ENCODE measurements at regions not wholly inside any gene's neighbourhood (a gene's known extent, or its start where the extent isn't known, plus 50 kb on each side); places are given as distances from the start of the nearest gene placed in this dataset.
"Not testable (repeated sequence)": the region's sequence is repeated elsewhere in the genome, so short reads cannot be mapped to it uniquely, and the experiment has no call there.

DNA sequence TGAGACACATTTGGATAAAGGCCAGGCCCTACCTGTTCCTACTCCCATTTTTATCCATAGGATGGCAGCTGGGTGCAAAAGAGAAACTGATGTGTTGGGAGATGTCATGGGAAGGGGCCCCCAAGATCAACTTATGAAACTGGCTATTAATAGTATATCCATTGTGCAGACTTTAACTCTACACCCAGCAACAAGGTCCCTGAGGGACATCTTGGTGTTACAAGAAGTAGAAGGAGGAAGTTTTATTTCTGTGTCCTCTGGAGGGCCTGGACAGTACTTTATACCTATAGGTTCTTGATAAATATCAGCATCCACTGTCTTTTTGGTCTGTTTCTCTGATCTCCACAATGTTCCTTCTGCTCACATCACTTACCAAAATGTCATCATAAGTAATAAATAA lies 84.6 kb downstream of the BTG1 start:
- no peak for DNase-seq (ENCODE audit: low read depth)
- no peak overlapping the region for H3K4me2 ChIP-seq (ENCODE audit: low read length)
- H3K36me3 ChIP-seq (ENCODE audit: insufficient read depth, low read length): no peaks in the 10 kb centered on the region
- peaks cover 19% of the 10 kb centered on the region for H3K4me1 ChIP-seq (ENCODE audit: insufficient read depth, low read length)
- no peak overlapping the region for H3K4me3 ChIP-seq (ENCODE audit: insufficient read depth, low read depth, low read length)
- no peak overlapping the region for H3K27ac ChIP-seq (ENCODE audit: low read depth, low read length)
- H3K4me1 Mint-ChIP-seq (ENCODE audit: low read depth, unreplicated experiment): peaks cover 31% of the 10 kb centered on the region
- FAIRE-seq: no peak
- no peak overlapping the region for H3K27ac Mint-ChIP-seq (ENCODE audit: unreplicated experiment)
- H4K20me1 ChIP-seq (ENCODE audit: insufficient read depth, low read length): no peaks in the 10 kb centered on the region
- no peaks in the 10 kb centered on the region for H3K9me3 ChIP-seq (ENCODE audit: insufficient read depth, low read depth, low read length)
- H3K27me3 ChIP-seq (ENCODE audit: insufficient read depth, low read length): no peaks in the 10 kb centered on the region
- H3K27me3 Mint-ChIP-seq (ENCODE audit: low read depth, unreplicated experiment): no peaks in the 10 kb centered on the region
- peaks cover 2% of the 10 kb centered on the region for H3K9me3 Mint-ChIP-seq (ENCODE audit: unreplicated experiment)
- no peak overlapping the region for H2AFZ ChIP-seq (ENCODE audit: low read depth, low read length)
- TF ChIP-seq EZH2 (IDR thresholded peaks at IDR 0.05; ENCODE audit: insufficient read depth, low read length): no peak
- TF ChIP-seq, protein P1, sequence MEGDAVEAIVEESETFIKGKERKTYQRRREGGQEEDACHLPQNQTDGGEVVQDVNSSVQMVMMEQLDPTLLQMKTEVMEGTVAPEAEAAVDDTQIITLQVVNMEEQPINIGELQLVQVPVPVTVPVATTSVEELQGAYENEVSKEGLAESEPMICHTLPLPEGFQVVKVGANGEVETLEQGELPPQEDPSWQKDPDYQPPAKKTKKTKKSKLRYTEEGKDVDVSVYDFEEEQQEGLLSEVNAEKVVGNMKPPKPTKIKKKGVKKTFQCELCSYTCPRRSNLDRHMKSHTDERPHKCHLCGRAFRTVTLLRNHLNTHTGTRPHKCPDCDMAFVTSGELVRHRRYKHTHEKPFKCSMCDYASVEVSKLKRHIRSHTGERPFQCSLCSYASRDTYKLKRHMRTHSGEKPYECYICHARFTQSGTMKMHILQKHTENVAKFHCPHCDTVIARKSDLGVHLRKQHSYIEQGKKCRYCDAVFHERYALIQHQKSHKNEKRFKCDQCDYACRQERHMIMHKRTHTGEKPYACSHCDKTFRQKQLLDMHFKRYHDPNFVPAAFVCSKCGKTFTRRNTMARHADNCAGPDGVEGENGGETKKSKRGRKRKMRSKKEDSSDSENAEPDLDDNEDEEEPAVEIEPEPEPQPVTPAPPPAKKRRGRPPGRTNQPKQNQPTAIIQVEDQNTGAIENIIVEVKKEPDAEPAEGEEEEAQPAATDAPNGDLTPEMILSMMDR (IDR thresholded peaks at IDR 0.05; ENCODE audit: insufficient read depth, low read depth, low read length): no peak
- no peaks in the 10 kb centered on the region for H3K36me3 Mint-ChIP-seq (ENCODE audit: low read depth, unreplicated experiment)
- H3K9ac ChIP-seq (ENCODE audit: low read length): no peak overlapping the region
- no peak overlapping the region for H3K4me3 Mint-ChIP-seq (ENCODE audit: unreplicated experiment)
- no peaks in the 10 kb centered on the region for H3K79me2 ChIP-seq (ENCODE audit: insufficient read depth, low read length)

DNA sequence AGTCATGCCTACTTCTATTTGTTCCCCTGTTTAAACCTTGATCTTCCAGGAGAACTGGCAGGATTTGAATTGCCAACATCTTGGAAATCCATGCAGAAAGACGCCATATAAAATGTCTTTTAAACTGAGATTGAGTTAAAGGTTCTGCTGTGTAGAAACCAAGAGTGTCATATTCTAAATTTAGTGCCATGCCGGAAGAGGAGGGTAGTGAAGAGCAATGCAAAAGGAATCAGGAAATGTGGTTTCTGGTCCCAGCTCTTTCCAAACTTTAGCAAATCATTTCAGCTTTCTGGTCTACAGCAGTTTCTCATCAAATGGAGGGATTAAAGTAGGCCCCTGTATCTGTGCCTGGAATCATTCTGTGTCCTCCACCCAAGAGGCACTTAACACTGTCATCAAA lies 85.7 kb downstream of the BTG1 start:
- DNase-seq (ENCODE audit: low read depth): peak; percentile 81
- FAIRE-seq: peak; percentile 99
- peak overlapping the region; percentile 69 for H3K27ac ChIP-seq (ENCODE audit: low read depth, low read length)
- Mint-ChIP-seq H3K27me3 (ENCODE audit: low read depth, unreplicated experiment) (no peaks in the 10 kb centered on the region), H3K4me1 (ENCODE audit: low read depth, unreplicated experiment) (peaks cover 24% of the 10 kb centered on the region), H3K36me3 (ENCODE audit: low read depth, unreplicated experiment) (no peaks in the 10 kb centered on the region), H3K9me3 (ENCODE audit: unreplicated experiment) (peaks cover 2% of the 10 kb centered on the region), H3K27ac (ENCODE audit: unreplicated experiment) (peak overlapping the region; percentile 90), H3K4me3 (ENCODE audit: unreplicated experiment) (peak overlapping the region; percentile 6)
- H3K4me1 ChIP-seq (ENCODE audit: insufficient read depth, low read length): peaks cover 16% of the 10 kb centered on the region
- H4K20me1 ChIP-seq (ENCODE audit: insufficient read depth, low read length): no peaks in the 10 kb centered on the region
- no peaks in the 10 kb centered on the region for H3K27me3 ChIP-seq (ENCODE audit: insufficient read depth, low read length)
- H3K4me2 ChIP-seq (ENCODE audit: low read length): peak overlapping the region; percentile 74
- peak overlapping the region; percentile 44 for H3K9ac ChIP-seq (ENCODE audit: low read length)
- no peaks in the 10 kb centered on the region for H3K79me2 ChIP-seq (ENCODE audit: insufficient read depth, low read length)
- H2AFZ ChIP-seq (ENCODE audit: low read depth, low read length): peak overlapping the region; percentile 54
- TF ChIP-seq EZH2 (IDR thresholded peaks at IDR 0.05; ENCODE audit: insufficient read depth, low read length): no peak
- TF ChIP-seq, protein P1 (IDR thresholded peaks at IDR 0.05; ENCODE audit: insufficient read depth, low read depth, low read length): no peak
- no peaks in the 10 kb centered on the region for H3K36me3 ChIP-seq (ENCODE audit: insufficient read depth, low read length)
- no peaks in the 10 kb centered on the region for H3K9me3 ChIP-seq (ENCODE audit: insufficient read depth, low read depth, low read length)
- H3K4me3 ChIP-seq (ENCODE audit: insufficient read depth, low read depth, low read length): peak overlapping the region; percentile 18

DNA sequence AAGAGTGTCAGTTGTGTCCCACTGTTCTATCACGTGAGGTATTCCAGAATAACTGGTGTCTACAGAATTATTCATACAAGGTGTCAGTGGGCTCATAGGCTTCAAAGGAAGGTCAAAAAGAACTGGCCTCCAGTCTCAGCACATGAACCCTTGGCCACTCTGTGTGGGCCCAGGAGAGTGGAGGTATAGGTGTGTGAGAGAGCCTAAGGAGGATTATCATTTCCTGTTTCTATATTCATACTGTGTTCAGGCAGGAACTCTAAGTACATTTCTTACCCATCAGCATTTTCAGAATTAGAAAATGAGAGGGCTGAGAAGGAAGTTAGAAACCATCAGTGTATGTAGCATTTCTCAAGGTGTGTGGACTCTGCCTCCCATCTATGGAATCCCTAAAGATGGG lies 87.0 kb downstream of the BTG1 start:
- TF ChIP-seq, protein P1 (IDR thresholded peaks at IDR 0.05; ENCODE audit: insufficient read depth, low read depth, low read length): no peak
- no peak for TF ChIP-seq EZH2 (IDR thresholded peaks at IDR 0.05; ENCODE audit: insufficient read depth, low read length)
- peaks cover 11% of the 10 kb centered on the region for H3K4me1 ChIP-seq (ENCODE audit: insufficient read depth, low read length)
- no peaks in the 10 kb centered on the region for H4K20me1 ChIP-seq (ENCODE audit: insufficient read depth, low read length)
- H3K27ac ChIP-seq (ENCODE audit: low read depth, low read length): no peak overlapping the region
- no peaks in the 10 kb centered on the region for H3K27me3 ChIP-seq (ENCODE audit: insufficient read depth, low read length)
- no peak overlapping the region for H3K4me2 ChIP-seq (ENCODE audit: low read length)
- no peak for DNase-seq (ENCODE audit: low read depth)
- H3K4me3 ChIP-seq (ENCODE audit: insufficient read depth, low read depth, low read length): no peak overlapping the region
- Mint-ChIP-seq H3K27ac (ENCODE audit: unreplicated experiment) (peak overlapping the region; percentile 62), H3K9me3 (ENCODE audit: unreplicated experiment) (peaks cover 2% of the 10 kb centered on the region), H3K4me3 (ENCODE audit: unreplicated experiment) (no peak overlapping the region), H3K36me3 (ENCODE audit: low read depth, unreplicated experiment) (no peaks in the 10 kb centered on the region), H3K4me1 (ENCODE audit: low read depth, unreplicated experiment) (peaks cover 18% of the 10 kb centered on the region), H3K27me3 (ENCODE audit: low read depth, unreplicated experiment) (no peaks in the 10 kb centered on the region)
- H3K9ac ChIP-seq (ENCODE audit: low read length): no peak overlapping the region
- no peaks in the 10 kb centered on the region for H3K9me3 ChIP-seq (ENCODE audit: insufficient read depth, low read depth, low read length)
- H3K36me3 ChIP-seq (ENCODE audit: insufficient read depth, low read length): no peaks in the 10 kb centered on the region
- FAIRE-seq: no peak
- H2AFZ ChIP-seq (ENCODE audit: low read depth, low read length): no peak overlapping the region
- H3K79me2 ChIP-seq (ENCODE audit: insufficient read depth, low read length): no peaks in the 10 kb centered on the region

DNA sequence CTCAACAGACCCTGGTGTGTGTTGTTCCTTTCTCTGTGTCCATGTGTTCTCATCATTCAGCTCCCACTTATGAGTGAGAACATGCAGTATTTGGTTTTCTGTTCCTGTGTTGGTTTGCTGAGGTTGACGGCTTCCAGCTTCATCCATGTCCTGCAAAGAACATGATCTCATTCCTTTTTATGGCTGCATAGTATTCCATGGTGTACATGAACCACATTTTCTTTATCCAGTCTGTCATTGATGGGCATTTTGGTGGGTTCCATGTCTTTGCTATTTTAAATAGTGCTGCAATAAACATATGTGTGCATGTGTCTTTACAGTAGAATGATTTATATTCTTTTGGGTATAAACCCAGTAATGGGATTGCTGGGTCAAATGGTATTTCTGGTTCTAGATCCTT lies 88.9 kb downstream of the BTG1 start:
- not testable (repeated sequence) for H3K27me3 Mint-ChIP-seq (ENCODE audit: low read depth, unreplicated experiment); H3K27ac ChIP-seq (ENCODE audit: low read depth, low read length); H4K20me1 ChIP-seq (ENCODE audit: insufficient read depth, low read length); H3K9me3 Mint-ChIP-seq (ENCODE audit: unreplicated experiment); H3K4me2 ChIP-seq (ENCODE audit: low read length); FAIRE-seq; H3K36me3 ChIP-seq (ENCODE audit: insufficient read depth, low read length); H3K79me2 ChIP-seq (ENCODE audit: insufficient read depth, low read length); H3K27me3 ChIP-seq (ENCODE audit: insufficient read depth, low read length); H3K4me3 Mint-ChIP-seq (ENCODE audit: unreplicated experiment); H3K9me3 ChIP-seq (ENCODE audit: insufficient read depth, low read depth, low read length); H3K36me3 Mint-ChIP-seq (ENCODE audit: low read depth, unreplicated experiment); DNase-seq (ENCODE audit: low read depth); H3K9ac ChIP-seq (ENCODE audit: low read length); H2AFZ ChIP-seq (ENCODE audit: low read depth, low read length); H3K4me3 ChIP-seq (ENCODE audit: insufficient read depth, low read depth, low read length); H3K27ac Mint-ChIP-seq (ENCODE audit: unreplicated experiment)
- H3K4me1 ChIP-seq (ENCODE audit: insufficient read depth, low read length): peaks cover 11% of the 10 kb centered on the region
- peaks cover 14% of the 10 kb centered on the region for H3K4me1 Mint-ChIP-seq (ENCODE audit: low read depth, unreplicated experiment)
